PC-9 (cell line): ENCODE measurements at regions not wholly inside any gene's neighbourhood (a gene's known extent, or its start where the extent isn't known, plus 50 kb on each side); places are given as distances from the start of the nearest gene placed in this dataset.

ENCODE experiments used
- BruUV-seq: library from RNA; stranded (reverse); fragments of 400-500 nt; replicated peaks from 2 replicates; lab custom pipeline; 2021; lab: Mats Ljungman, UMichigan
- CTCF ChIA-PET: fragments of 300-600 bp; sonication (Branson Sonifier 250); formaldehyde crosslinking; loops from one replicate; lab custom pipeline; 2022; ENCODE audit warnings: antibody characterized with exemption; lab: Charles Lee
- POLR2A ChIA-PET: fragments of 300-600 bp; sonication (Branson Sonifier 250); formaldehyde crosslinking; loops from one replicate; lab custom pipeline; 2022; ENCODE audit warnings: antibody characterized with exemption; ENCODE audit not compliant: unreplicated experiment; lab: Charles Lee
- DNase-seq, 2 experiments: peaks; one replicate each; pipeline versions ENCODE4 v3.0.0 to v3.0.0-alpha.2; 2015 to 2022; ENCODE audit warnings: mixed read lengths in 1 of 2
- H2AFZ ChIP-seq: fragments of 200-600 bp; sonication (generic); 2 replicates; pipeline ENCODE4 v1.8.1; 2017; ENCODE audit warnings: antibody characterized with exemption
- H3F3A ChIP-seq: fragments of 200-600 bp; sonication (generic); 2 replicates; pipeline ENCODE4 v1.8.1; 2017; ENCODE audit warnings: antibody characterized with exemption, mild to moderate bottlenecking, low read depth; ENCODE audit not compliant: insufficient read depth
- H3K27ac ChIP-seq: fragments of 200-600 bp; sonication (generic); 2 replicates; pipeline ENCODE4 v1.6.1; 2016; ENCODE audit warnings: mixed run types
- H3K27me3 ChIP-seq: fragments of 200-600 bp; sonication (generic); 2 replicates; pipeline ENCODE4 v1.6.1; 2016; ENCODE audit warnings: low read depth, mixed run types; ENCODE audit not compliant: insufficient read depth
- H3K36me3 ChIP-seq: fragments of 200-600 bp; sonication (generic); 2 replicates; pipeline ENCODE4 v1.6.1; 2016; ENCODE audit warnings: low read depth, mixed run types
- H3K4me1 ChIP-seq: fragments of 200-600 bp; sonication (generic); replicated peaks from 2 replicates; pipeline ENCODE4 v1.6.1; 2016; ENCODE audit warnings: mixed run types; ENCODE audit not compliant: insufficient read depth
- H3K4me2 ChIP-seq: fragments of 200-600 bp; sonication (generic); 2 replicates; pipeline ENCODE4 v1.6.1; 2017; ENCODE audit warnings: mixed run types
- H3K4me3 ChIP-seq: fragments of 200-600 bp; sonication (generic); 2 replicates; pipeline ENCODE4 v1.6.1; 2016; ENCODE audit warnings: mixed run types
- H3K79me2 ChIP-seq: fragments of 200-600 bp; sonication (generic); 2 replicates; pipeline ENCODE4 v1.6.1; 2017; ENCODE audit warnings: low read depth, mixed run types
- H3K9me2 ChIP-seq: fragments of 200-600 bp; sonication (generic); 2 replicates; pipeline ENCODE4 v1.8.1; 2017; ENCODE audit warnings: mild to moderate bottlenecking; ENCODE audit not compliant: insufficient read depth
- H3K9me3 ChIP-seq: fragments of 200-600 bp; sonication (generic); 2 replicates; pipeline ENCODE4 v1.8.1; 2016; ENCODE audit warnings: low read depth; ENCODE audit not compliant: insufficient read depth
- H4K20me1 ChIP-seq: fragments of 200-600 bp; sonication (generic); 2 replicates; pipeline ENCODE4 v1.8.1; 2017; ENCODE audit not compliant: insufficient read depth
- CTCF ChIP-seq: fragments of 200-600 bp; sonication (generic); conservative IDR thresholded peaks from 2 replicates; pipeline ENCODE4 v1.6.1; 2017; ENCODE audit warnings: mixed run types, antibody characterized with exemption, mild to moderate bottlenecking, moderate library complexity
- EZH2 ChIP-seq: fragments of 200-600 bp; sonication (generic); IDR thresholded peaks from 2 replicates; pipeline ENCODE4 v1.8.0; 2017; ENCODE audit warnings: antibody characterized with exemption, low read depth
- intact Hi-C: fragments of 100-400 bp; cut with micrococcal nuclease; formaldehyde crosslinking; loops from one replicate; pipeline ENCODE4 v1.10.0; 2022; ENCODE audit not compliant: unreplicated experiment

GRCh38 chr7:113756250-113756649 is 162.6 kb downstream of the PPP1R3A start:
- Histone ChIP-seq H3K36me3 (no peaks in the 10 kb centered on the region), H3F3A (no peaks in the 10 kb centered on the region), H3K9me2 (no peaks in the 10 kb centered on the region), H3K27me3 (no peaks in the 10 kb centered on the region), H3K27ac (no peak overlapping the region), H2AFZ (no peak overlapping the region), H3K4me2 (no peak overlapping the region), H3K4me1 (no peaks in the 10 kb centered on the region), H4K20me1 (no peaks in the 10 kb centered on the region), H3K4me3 (no peak overlapping the region), H3K9me3 (no peaks in the 10 kb centered on the region), H3K79me2 (no peaks in the 10 kb centered on the region)
- no TSS peak for BruUV-seq
- ChIA-PET POLR2A (no interaction called here), CTCF (no interaction called here)
- no peak for DNase-seq
- no peak for TF ChIP-seq EZH2
- no peak for TF ChIP-seq CTCF
- intact Hi-C loops, result no loop called here

GRCh38 chr7:113752689-113753088 is 166.1 kb downstream of the PPP1R3A start:
- ChIA-PET CTCF (no interaction called here), POLR2A (no interaction called here)
- H3K79me2 ChIP-seq, result no peaks in the 10 kb centered on the region
- no peaks in the 10 kb centered on the region for H3K4me1 ChIP-seq
- H3K27me3 ChIP-seq, result no peaks in the 10 kb centered on the region
- H3K9me2 ChIP-seq, result no peaks in the 10 kb centered on the region
- H3K4me3 ChIP-seq, result no peak overlapping the region
- H4K20me1 ChIP-seq, result no peaks in the 10 kb centered on the region
- H2AFZ ChIP-seq, result no peak overlapping the region
- no peak overlapping the region for H3K4me2 ChIP-seq
- H3F3A ChIP-seq, result no peaks in the 10 kb centered on the region
- intact Hi-C loops, result no loop called here
- no peak for TF ChIP-seq EZH2
- TF ChIP-seq CTCF, result no peak
- no peaks in the 10 kb centered on the region for H3K9me3 ChIP-seq
- no peaks in the 10 kb centered on the region for H3K36me3 ChIP-seq
- no peak overlapping the region for H3K27ac ChIP-seq
- no TSS peak for BruUV-seq
- DNase-seq, result no peak

GRCh38 chr7:113752289-113752688 is 166.5 kb downstream of the PPP1R3A start:
- no peaks in the 10 kb centered on the region for H3F3A ChIP-seq
- intact Hi-C loops, result no loop called here
- no peak overlapping the region for H3K27ac ChIP-seq
- CTCF ChIA-PET, result no interaction called here
- H2AFZ ChIP-seq, result no peak overlapping the region
- H3K4me1 ChIP-seq, result no peaks in the 10 kb centered on the region
- no peak overlapping the region for H3K4me3 ChIP-seq
- H4K20me1 ChIP-seq, result no peaks in the 10 kb centered on the region
- H3K79me2 ChIP-seq, result no peaks in the 10 kb centered on the region
- H3K9me2 ChIP-seq, result no peaks in the 10 kb centered on the region
- no peaks in the 10 kb centered on the region for H3K27me3 ChIP-seq
- TF ChIP-seq CTCF, result no peak
- TF ChIP-seq EZH2, result no peak
- H3K36me3 ChIP-seq, result no peaks in the 10 kb centered on the region
- DNase-seq, result no peak
- no peak overlapping the region for H3K4me2 ChIP-seq
- BruUV-seq, result no TSS peak
- POLR2A ChIA-PET, result interaction anchor here (0.6 kb wide), 1 partner anchor 22 kb away, joined by 3 read pairs; no protein-coding TSS in a partner anchor
- H3K9me3 ChIP-seq, result no peaks in the 10 kb centered on the region
